GM23338 (cell line): ENCODE measurements at regions not wholly inside any gene's neighbourhood (a gene's known extent, or its start where the extent isn't known, plus 50 kb on each side); places are given as distances from the start of the nearest gene placed in this dataset.

Experiments
- ATAC-seq: fragments of 200-7000 bp; cut with Tn5 transposase; 3 replicates; pipeline ENCODE4 v1.9.1; 2020
- DNase-seq: peaks from one replicate; pipeline ENCODE4 v3.0.0-alpha.2; 2015; ENCODE audit warnings: low spot score
- H2AFZ ChIP-seq: fragments of 200-600 bp; sonication (generic); 2 replicates; pipeline ENCODE4 v1.8.0; 2016; ENCODE audit warnings: antibody characterized with exemption, mild to moderate bottlenecking, moderate library complexity
- H3F3A ChIP-seq: fragments of 200-600 bp; sonication (generic); replicated peaks from 2 replicates; pipeline ENCODE4 v1.8.0; 2017; ENCODE audit warnings: antibody characterized with exemption, mixed run types, low read depth
- H3K27ac ChIP-seq: fragments of 200-600 bp; sonication (generic); 2 replicates; pipeline ENCODE4 v1.6.1; 2016; ENCODE audit warnings: low read depth
- H3K27me3 ChIP-seq: fragments of 200-600 bp; sonication (generic); 2 replicates; pipeline ENCODE4 v1.8.0; 2016; ENCODE audit warnings: mild to moderate bottlenecking, mixed run types, moderate library complexity; ENCODE audit not compliant: insufficient read depth
- H3K36me3 ChIP-seq: fragments of 200-600 bp; sonication (generic); 2 replicates; pipeline ENCODE4 v1.8.0; 2016; ENCODE audit warnings: mild to moderate bottlenecking; ENCODE audit not compliant: insufficient read depth
- H3K4me1 ChIP-seq: fragments of 200-600 bp; sonication (generic); 2 replicates; pipeline ENCODE4 v1.8.0; 2016; ENCODE audit warnings: mild to moderate bottlenecking, moderate library complexity; ENCODE audit not compliant: insufficient read depth
- H3K4me2 ChIP-seq: fragments of 200-600 bp; sonication (generic); 2 replicates; pipeline ENCODE4 v1.7.1; 2017; ENCODE audit warnings: mixed run types
- H3K4me3 ChIP-seq: fragments of 200-600 bp; sonication (generic); 2 replicates; pipeline ENCODE4 v1.6.1; 2016; ENCODE audit warnings: mixed run types
- H3K79me2 ChIP-seq: fragments of 200-600 bp; sonication (generic); replicated peaks from 2 replicates; pipeline ENCODE4 v1.8.0; 2017; ENCODE audit warnings: mild to moderate bottlenecking; ENCODE audit not compliant: insufficient read depth
- H3K9me2 ChIP-seq: fragments of 200-600 bp; sonication (generic); 2 replicates; pipeline ENCODE4 v1.8.0; 2017; ENCODE audit not compliant: insufficient read depth
- H4K20me1 ChIP-seq: fragments of 200-600 bp; sonication (generic); replicated peaks from 2 replicates; pipeline ENCODE4 v1.8.0; 2017; ENCODE audit warnings: mild to moderate bottlenecking; ENCODE audit not compliant: insufficient read depth
- H3K27ac Mint-ChIP-seq: 2 replicates; pipeline ENCODE4 v1.8.0; 2020; ENCODE audit warnings: inconsistent platforms, mild to moderate bottlenecking, moderate library complexity, mixed read lengths
- H3K27me3 Mint-ChIP-seq: 3 replicates; pipeline ENCODE4 v1.8.0; 2022; ENCODE audit warnings: low read depth, mild to moderate bottlenecking, moderate library complexity, mixed read lengths, inconsistent platforms; ENCODE audit not compliant: insufficient read depth, poor library complexity
- H3K36me3 Mint-ChIP-seq: 3 replicates; pipeline ENCODE4 v1.8.0; 2021; ENCODE audit warnings: low read depth, mild to moderate bottlenecking, inconsistent platforms, moderate library complexity, mixed read lengths
- H3K4me1 Mint-ChIP-seq: 3 replicates; pipeline ENCODE4 v1.8.0; 2020; ENCODE audit warnings: mild to moderate bottlenecking, inconsistent platforms, mixed read lengths
- H3K4me3 Mint-ChIP-seq: 3 replicates; pipeline ENCODE4 v1.8.0; 2021; ENCODE audit warnings: moderate library complexity, mild to moderate bottlenecking, inconsistent platforms, mixed read lengths
- H3K9me3 Mint-ChIP-seq: 3 replicates; pipeline ENCODE4 v1.8.0; 2020; ENCODE audit warnings: moderate library complexity, mild to moderate bottlenecking, inconsistent platforms, mixed read lengths
- CREB1 ChIP-seq: fragments of 250-450 bp; sonication (Bioruptor Pico); IDR thresholded peaks from 2 replicates; pipeline ENCODE4 v1.5.0; 2020; ENCODE audit warnings: low read depth, mild to moderate bottlenecking, moderate library complexity
- EZH2phosphoT487 ChIP-seq: fragments of 200-600 bp; sonication (generic); IDR thresholded peaks from one replicate; pipeline ENCODE4 v1.8.1; 2018; ENCODE audit warnings: antibody characterized with exemption; ENCODE audit not compliant: unreplicated experiment
- JUNB ChIP-seq: IDR thresholded peaks from one replicate; pipeline ENCODE4 v1.6.1; 2016; ENCODE audit warnings: antibody characterized with exemption; ENCODE audit not compliant: unreplicated experiment
- NANOG ChIP-seq: IDR thresholded peaks from 2 replicates; pipeline ENCODE4 v1.6.1; 2016; ENCODE audit warnings: antibody characterized with exemption, borderline replicate concordance
- STAT1 ChIP-seq: IDR thresholded peaks from one replicate; pipeline ENCODE4 v1.6.1; 2016; ENCODE audit warnings: antibody characterized with exemption; ENCODE audit not compliant: unreplicated experiment
- ZNF114 ChIP-seq: fragments of 250-450 bp; sonication (Bioruptor Pico); IDR thresholded peaks from 2 replicates; pipeline ENCODE4 v1.5.0; 2020; ENCODE audit warnings: mild to moderate bottlenecking, moderate library complexity
- ZNF331 ChIP-seq: fragments of 250-450 bp; sonication (Bioruptor Pico); IDR thresholded peaks from 2 replicates; pipeline ENCODE4 v1.5.0; 2020; ENCODE audit warnings: low read depth, mild to moderate bottlenecking, moderate library complexity
- ZNF462 ChIP-seq: fragments of 250-450 bp; sonication (Bioruptor Pico); IDR thresholded peaks from 2 replicates; pipeline ENCODE4 v1.5.0; 2020; ENCODE audit warnings: mild to moderate bottlenecking, moderate library complexity
- TF ChIP-seq, protein P1 (sequence below): IDR thresholded peaks from one replicate; pipeline ENCODE4 v1.6.1; 2018; ENCODE audit warnings: antibody characterized with exemption; ENCODE audit not compliant: unreplicated experiment

GRCh38 chr6:94535798-94536197, 1041.5 kb upstream of the MANEA start:
- H2AFZ ChIP-seq: no peak overlapping the region
- H3K4me3 Mint-ChIP-seq: no peak overlapping the region
- H4K20me1 ChIP-seq: no peaks in the 10 kb centered on the region
- no peaks in the 10 kb centered on the region; the same call in 1 of the 3 replicates for H3K9me3 Mint-ChIP-seq
- H3K27ac Mint-ChIP-seq: no peak overlapping the region
- peaks cover 4% of the 10 kb centered on the region; the same call in 2 of the 3 replicates for H3K36me3 Mint-ChIP-seq
- H3K9me2 ChIP-seq: peaks cover 17% of the 10 kb centered on the region
- H3K27me3 ChIP-seq: no peaks in the 10 kb centered on the region
- H3K4me1 Mint-ChIP-seq: no peaks in the 10 kb centered on the region
- TF ChIP-seq JUNB (no peak), NANOG (no peak), EZH2phosphoT487 (no peak), ZNF331 (no peak), CREB1 (CRISPR knock-in tag) (no peak), STAT1 (no peak), ZNF462 (no peak), ZNF114 (CRISPR knock-in tag) (no peak)
- TF ChIP-seq, protein P1, sequence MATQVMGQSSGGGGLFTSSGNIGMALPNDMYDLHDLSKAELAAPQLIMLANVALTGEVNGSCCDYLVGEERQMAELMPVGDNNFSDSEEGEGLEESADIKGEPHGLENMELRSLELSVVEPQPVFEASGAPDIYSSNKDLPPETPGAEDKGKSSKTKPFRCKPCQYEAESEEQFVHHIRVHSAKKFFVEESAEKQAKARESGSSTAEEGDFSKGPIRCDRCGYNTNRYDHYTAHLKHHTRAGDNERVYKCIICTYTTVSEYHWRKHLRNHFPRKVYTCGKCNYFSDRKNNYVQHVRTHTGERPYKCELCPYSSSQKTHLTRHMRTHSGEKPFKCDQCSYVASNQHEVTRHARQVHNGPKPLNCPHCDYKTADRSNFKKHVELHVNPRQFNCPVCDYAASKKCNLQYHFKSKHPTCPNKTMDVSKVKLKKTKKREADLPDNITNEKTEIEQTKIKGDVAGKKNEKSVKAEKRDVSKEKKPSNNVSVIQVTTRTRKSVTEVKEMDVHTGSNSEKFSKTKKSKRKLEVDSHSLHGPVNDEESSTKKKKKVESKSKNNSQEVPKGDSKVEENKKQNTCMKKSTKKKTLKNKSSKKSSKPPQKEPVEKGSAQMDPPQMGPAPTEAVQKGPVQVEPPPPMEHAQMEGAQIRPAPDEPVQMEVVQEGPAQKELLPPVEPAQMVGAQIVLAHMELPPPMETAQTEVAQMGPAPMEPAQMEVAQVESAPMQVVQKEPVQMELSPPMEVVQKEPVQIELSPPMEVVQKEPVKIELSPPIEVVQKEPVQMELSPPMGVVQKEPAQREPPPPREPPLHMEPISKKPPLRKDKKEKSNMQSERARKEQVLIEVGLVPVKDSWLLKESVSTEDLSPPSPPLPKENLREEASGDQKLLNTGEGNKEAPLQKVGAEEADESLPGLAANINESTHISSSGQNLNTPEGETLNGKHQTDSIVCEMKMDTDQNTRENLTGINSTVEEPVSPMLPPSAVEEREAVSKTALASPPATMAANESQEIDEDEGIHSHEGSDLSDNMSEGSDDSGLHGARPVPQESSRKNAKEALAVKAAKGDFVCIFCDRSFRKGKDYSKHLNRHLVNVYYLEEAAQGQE: no peak
- DNase-seq (no peak), ATAC-seq (no peak)
- H3K27ac ChIP-seq: no peak overlapping the region
- no peaks in the 10 kb centered on the region for H3K4me1 ChIP-seq
- no peak overlapping the region for H3K4me2 ChIP-seq
- no peak overlapping the region for H3K4me3 ChIP-seq
- no peaks in the 10 kb centered on the region for H3K27me3 Mint-ChIP-seq
- H3K36me3 ChIP-seq: no peaks in the 10 kb centered on the region
- H3F3A ChIP-seq: no peaks in the 10 kb centered on the region
- H3K79me2 ChIP-seq: no peaks in the 10 kb centered on the region
